Osteocyte (in vitro differentiated cells): ENCODE measurements at regions not wholly inside any gene's neighbourhood (a gene's known extent, or its start where the extent isn't known, plus 50 kb on each side); places are given as distances from the start of the nearest gene placed in this dataset.

Source experiments
- DNase-seq: peaks from one replicate; pipeline ENCODE4 v3.0.0; 2021; ENCODE audit warnings: mixed read lengths; ENCODE audit not compliant: unreplicated experiment; ENCODE audit errors: extremely low spot score
- H3K27ac Mint-ChIP-seq: one replicate; pipeline ENCODE4 v1.8.0; 2021; ENCODE audit warnings: mild to moderate bottlenecking, mixed read lengths; ENCODE audit not compliant: unreplicated experiment
- H3K27me3 Mint-ChIP-seq: one replicate; pipeline ENCODE4 v1.8.0; 2021; ENCODE audit warnings: mixed read lengths; ENCODE audit not compliant: unreplicated experiment
- H3K36me3 Mint-ChIP-seq: one replicate; pipeline ENCODE4 v1.8.0; 2021; ENCODE audit warnings: mixed read lengths; ENCODE audit not compliant: unreplicated experiment
- H3K4me1 Mint-ChIP-seq: one replicate; pipeline ENCODE4 v1.8.0; 2021; ENCODE audit warnings: mixed read lengths; ENCODE audit not compliant: unreplicated experiment
- H3K4me3 Mint-ChIP-seq: one replicate; pipeline ENCODE4 v1.8.0; 2021; ENCODE audit warnings: mild to moderate bottlenecking, moderate library complexity, mixed read lengths; ENCODE audit not compliant: unreplicated experiment
- H3K9me3 Mint-ChIP-seq: one replicate; pipeline ENCODE4 v1.8.0; 2021; ENCODE audit warnings: mixed read lengths; ENCODE audit not compliant: unreplicated experiment
- TF ChIP-seq, protein P1 (sequence below): fragments of 200-600 bp; sonication (generic); IDR thresholded peaks from 2 replicates; pipeline ENCODE4 v1.5.0; 2021; ENCODE audit warnings: antibody characterized with exemption, mild to moderate bottlenecking, moderate library complexity

DNA sequence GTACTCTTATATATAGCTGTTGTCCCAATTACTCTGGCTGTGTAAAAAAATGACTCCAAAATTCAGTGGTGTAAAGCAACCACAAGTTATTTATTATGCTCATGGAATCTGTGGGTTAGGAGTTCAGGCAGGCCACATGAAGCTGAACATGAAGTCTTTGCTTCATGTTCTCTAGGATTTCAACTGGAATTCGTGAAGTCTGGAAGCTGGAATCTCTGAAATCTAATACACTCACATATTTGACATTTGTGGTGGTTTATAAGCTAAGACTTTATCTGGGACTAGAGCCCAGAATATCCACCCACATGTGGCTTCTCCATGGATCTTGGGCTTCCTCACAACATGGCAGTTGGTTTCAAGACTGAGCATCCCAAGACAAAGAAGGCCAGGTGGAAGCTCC is 430.6 kb downstream of the MIAT start:
- H3K36me3 Mint-ChIP-seq, result no peaks in the 10 kb centered on the region
- H3K27ac Mint-ChIP-seq, result no peak overlapping the region
- H3K27me3 Mint-ChIP-seq, result no peaks in the 10 kb centered on the region
- no peak for DNase-seq
- H3K4me1 Mint-ChIP-seq, result peaks cover 24% of the 10 kb centered on the region
- peaks cover 3% of the 10 kb centered on the region for H3K9me3 Mint-ChIP-seq
- TF ChIP-seq, protein P1, sequence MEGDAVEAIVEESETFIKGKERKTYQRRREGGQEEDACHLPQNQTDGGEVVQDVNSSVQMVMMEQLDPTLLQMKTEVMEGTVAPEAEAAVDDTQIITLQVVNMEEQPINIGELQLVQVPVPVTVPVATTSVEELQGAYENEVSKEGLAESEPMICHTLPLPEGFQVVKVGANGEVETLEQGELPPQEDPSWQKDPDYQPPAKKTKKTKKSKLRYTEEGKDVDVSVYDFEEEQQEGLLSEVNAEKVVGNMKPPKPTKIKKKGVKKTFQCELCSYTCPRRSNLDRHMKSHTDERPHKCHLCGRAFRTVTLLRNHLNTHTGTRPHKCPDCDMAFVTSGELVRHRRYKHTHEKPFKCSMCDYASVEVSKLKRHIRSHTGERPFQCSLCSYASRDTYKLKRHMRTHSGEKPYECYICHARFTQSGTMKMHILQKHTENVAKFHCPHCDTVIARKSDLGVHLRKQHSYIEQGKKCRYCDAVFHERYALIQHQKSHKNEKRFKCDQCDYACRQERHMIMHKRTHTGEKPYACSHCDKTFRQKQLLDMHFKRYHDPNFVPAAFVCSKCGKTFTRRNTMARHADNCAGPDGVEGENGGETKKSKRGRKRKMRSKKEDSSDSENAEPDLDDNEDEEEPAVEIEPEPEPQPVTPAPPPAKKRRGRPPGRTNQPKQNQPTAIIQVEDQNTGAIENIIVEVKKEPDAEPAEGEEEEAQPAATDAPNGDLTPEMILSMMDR, result no peak
- no peak overlapping the region for H3K4me3 Mint-ChIP-seq

DNA sequence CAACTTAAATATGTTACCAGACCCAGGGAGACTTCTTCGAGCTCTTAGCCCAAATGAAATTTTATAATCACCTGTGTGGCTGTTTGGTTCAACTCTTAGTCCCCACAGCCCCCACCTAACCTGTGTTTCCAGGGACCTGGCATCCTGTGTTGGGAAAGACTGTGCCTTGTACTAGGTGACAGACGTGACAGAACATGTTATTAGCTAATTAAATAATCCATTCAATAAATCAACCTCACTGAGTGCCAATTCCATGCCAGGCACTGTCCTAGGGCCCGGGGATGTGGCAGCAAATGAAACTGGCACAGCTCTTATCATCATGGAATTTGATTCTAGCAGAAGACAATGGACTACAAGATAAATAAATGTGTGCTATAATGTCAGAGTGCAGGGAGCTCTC is 431.9 kb downstream of the MIAT start:
- Mint-ChIP-seq H3K27me3 (no peaks in the 10 kb centered on the region), H3K4me3 (no peak overlapping the region), H3K9me3 (peaks cover 3% of the 10 kb centered on the region), H3K4me1 (peaks cover 20% of the 10 kb centered on the region), H3K36me3 (no peaks in the 10 kb centered on the region), H3K27ac (no peak overlapping the region)
- no peak for DNase-seq
- TF ChIP-seq, protein P1, result no peak

DNA sequence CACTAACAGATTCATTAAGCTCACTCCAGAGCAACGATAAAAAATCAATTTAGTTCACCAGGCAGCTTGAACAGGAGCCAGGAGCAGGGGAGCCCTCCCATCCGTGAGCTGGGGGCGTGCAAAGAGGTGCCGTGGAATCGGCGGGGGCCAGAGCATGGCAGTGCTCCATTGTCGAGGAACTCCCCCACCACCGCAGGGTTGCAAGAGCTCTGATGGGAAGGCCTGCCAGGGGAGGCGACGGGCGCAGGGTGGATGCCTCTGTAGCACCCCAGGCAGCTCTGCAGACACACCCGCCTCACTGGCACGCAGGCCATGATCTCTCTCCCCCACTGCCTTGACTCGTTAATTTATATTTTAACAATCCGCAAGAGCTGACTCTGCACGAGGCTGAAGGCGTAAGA is 433.2 kb downstream of the MIAT start:
- no peak for DNase-seq
- H3K36me3 Mint-ChIP-seq, result no peaks in the 10 kb centered on the region
- no peak overlapping the region for H3K27ac Mint-ChIP-seq
- H3K9me3 Mint-ChIP-seq, result peaks cover 3% of the 10 kb centered on the region
- no peaks in the 10 kb centered on the region for H3K27me3 Mint-ChIP-seq
- H3K4me1 Mint-ChIP-seq, result peaks cover 21% of the 10 kb centered on the region
- H3K4me3 Mint-ChIP-seq, result no peak overlapping the region
- TF ChIP-seq, protein P1, result no peak

DNA sequence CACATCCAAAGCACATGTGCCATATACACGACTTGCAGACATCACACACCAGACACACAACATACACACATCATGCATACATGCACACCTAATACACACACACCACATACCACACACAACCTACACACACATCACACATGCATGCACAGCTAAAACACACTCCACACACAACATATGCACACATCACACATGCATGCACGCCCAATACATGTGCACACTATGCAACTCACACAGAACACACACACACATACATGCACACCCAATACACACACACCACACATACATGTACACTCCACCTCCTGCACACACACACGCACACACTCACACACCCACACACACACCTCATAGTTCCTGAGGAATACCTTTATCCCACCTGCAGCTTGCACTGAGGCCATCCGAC is 436.0 kb downstream of the MIAT start:
- Mint-ChIP-seq H3K4me3 (no peak overlapping the region), H3K4me1 (peaks cover 20% of the 10 kb centered on the region), H3K27me3 (no peaks in the 10 kb centered on the region), H3K27ac (no peak overlapping the region), H3K36me3 (no peaks in the 10 kb centered on the region), H3K9me3 (no peaks in the 10 kb centered on the region)
- DNase-seq, result no peak
- TF ChIP-seq, protein P1, result no peak

DNA sequence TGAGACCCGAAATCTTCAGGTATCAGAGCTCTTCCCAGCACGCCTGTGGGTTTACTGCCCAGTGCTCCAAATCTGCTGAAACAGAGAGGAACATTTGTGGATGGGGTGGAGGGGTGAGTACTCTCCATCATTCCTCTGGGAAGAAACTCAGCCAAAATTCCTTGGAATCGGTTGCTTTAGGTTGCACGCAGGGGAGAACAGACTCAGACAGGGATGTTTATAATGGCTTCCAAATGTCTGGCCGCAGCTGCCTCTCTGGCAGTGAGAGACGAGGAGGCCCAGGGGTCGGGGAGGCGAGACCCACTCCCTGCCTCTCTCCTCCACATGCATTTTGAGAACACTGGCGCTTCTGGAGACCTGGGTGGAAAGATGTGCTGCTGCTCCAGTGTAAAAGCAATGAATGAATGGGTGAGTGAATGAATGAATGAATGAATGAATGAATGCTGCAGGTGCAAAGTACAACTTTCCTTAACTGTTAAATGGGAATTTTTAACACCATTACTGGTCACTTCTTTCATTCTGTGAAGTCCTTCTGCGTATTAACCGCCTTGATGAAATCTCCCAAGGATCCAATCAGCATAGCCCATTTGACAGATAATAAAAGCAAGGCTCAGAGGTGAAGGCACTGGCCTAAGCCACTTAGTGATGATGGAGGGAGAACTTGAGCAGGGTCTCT is 437.4 kb downstream of the MIAT start:
- Mint-ChIP-seq H3K9me3 (no peaks in the 10 kb centered on the region), H3K4me1 (peaks cover 20% of the 10 kb centered on the region), H3K27me3 (no peaks in the 10 kb centered on the region), H3K27ac (peak overlapping the region; percentile 29), H3K4me3 (no peak overlapping the region), H3K36me3 (no peaks in the 10 kb centered on the region)
- no peak for DNase-seq
- TF ChIP-seq, protein P1, result no peak
